ENCODE measurements at regions not wholly inside any gene's neighbourhood (a gene's known extent, or its start where the extent isn't known, plus 50 kb on each side); places are given as distances from the start of the nearest gene placed in this dataset.
A peak's percentile ranks its signal among the peaks of the same experiment; 100 is the strongest.
"Not testable (repeated sequence)": the region's sequence is repeated elsewhere in the genome, so short reads cannot be mapped to it uniquely, and the experiment has no call there.

GRCh38 chr3:177338697-177339219, 141.5 kb upstream of the TBL1XR1 start:
- H3K4me1 ChIP-seq (ENCODE audit: control insufficient read depth in 1 of 2, insufficient read depth in 1 of 2, low read depth in 1 of 2, low read length in 1 of 2): peaks cover 64 to 77% of the 10 kb centered on the region in 2 experiments
- TF ChIP-seq CTCF (IDR thresholded peaks at IDR 0.05): peak; percentile 31
- no peaks in the 10 kb centered on the region for H3K9me3 ChIP-seq
- H3K27me3 ChIP-seq: no peaks in the 10 kb centered on the region
- H3K27ac ChIP-seq: peak overlapping the region; percentile 86
- H3K4me3 ChIP-seq (ENCODE audit: low read depth in 1 of 2, low read length in 1 of 2): peak overlapping the region in 1 of 2 experiments; percentile 53
- H3K36me3 ChIP-seq: no peaks in the 10 kb centered on the region

DNA sequence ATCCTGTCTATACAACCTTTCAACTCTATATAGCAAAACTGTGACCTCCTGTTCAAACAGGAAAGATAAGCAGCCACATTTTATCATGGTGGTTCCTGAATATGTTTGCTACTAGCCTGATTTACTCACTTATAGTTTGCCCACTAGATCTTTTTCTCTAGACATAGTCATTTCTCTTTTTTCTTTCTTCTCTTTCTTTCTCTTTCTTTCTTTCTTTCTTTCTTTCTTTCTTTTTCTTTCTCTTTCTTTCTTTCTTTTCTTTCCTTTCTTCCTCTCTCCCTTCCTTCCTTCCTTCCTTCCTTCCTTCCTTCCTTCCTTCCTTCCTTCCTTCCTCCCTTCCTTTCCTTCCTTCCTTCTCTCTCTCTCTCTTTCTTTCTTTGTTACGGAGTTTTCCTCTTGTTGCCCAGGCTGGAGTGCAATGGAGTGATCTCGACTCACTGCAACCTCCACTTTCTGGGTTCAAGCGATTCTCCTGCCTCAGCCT, 142.0 kb upstream of the TBL1XR1 start:
- H3K9me3 ChIP-seq: not testable (repeated sequence)
- H3K27ac ChIP-seq: peak overlapping the region; percentile 86
- H3K4me1 ChIP-seq (ENCODE audit: control insufficient read depth in 1 of 2, insufficient read depth in 1 of 2, low read depth in 1 of 2, low read length in 1 of 2): peaks cover 59 to 72% of the 10 kb centered on the region in 2 experiments

DNA sequence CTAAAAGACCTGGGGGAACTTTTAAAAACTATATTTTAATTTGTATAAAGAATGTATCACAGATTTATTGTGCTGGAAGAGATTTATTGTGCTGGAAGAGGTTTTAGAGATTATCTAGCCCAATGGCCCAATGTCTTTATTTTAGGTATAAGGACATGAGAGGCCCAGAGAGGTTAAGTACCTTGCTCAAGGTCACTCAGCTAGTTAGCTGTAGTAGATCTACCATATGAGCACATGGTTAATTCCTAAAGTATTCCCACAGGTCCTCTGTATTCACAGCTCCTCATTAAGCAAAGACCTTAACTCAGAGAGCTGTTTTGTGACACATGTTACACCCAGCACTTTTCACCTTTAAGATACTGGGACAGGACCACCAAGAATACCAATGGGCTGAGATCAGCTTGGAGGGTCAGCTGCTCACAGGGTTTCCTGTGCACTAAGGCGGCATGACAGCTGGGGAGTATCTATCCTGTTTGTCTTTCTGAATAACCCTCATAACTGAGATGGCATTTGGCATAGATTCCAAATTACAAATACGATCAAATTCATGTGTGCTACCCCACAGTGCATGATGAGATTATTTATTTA, 143.1 kb upstream of the TBL1XR1 start:
- Histone ChIP-seq H3K36me3 (no peaks in the 10 kb centered on the region), H3K27me3 (no peaks in the 10 kb centered on the region), H3K27ac (peak overlapping the region; percentile 86), H3K4me3 (ENCODE audit: low read depth in 1 of 2, low read length in 1 of 2) (no peak overlapping the region), H3K4me1 (ENCODE audit: control insufficient read depth in 1 of 2, insufficient read depth in 1 of 2, low read depth in 1 of 2, low read length in 1 of 2) (peaks cover 58 to 71% of the 10 kb centered on the region in 2 experiments), H3K9me3 (no peaks in the 10 kb centered on the region)
- no peak for TF ChIP-seq CTCF (IDR thresholded peaks at IDR 0.05)

More for the DNA sequence above, 142.0 kb upstream of the TBL1XR1 start:
- peak overlapping the region in 1 of 2 experiments; percentile 53 for H3K4me3 ChIP-seq (ENCODE audit: low read depth in 1 of 2, low read length in 1 of 2)
- not testable (repeated sequence) for H3K27me3 ChIP-seq, H3K36me3 ChIP-seq

DNA sequence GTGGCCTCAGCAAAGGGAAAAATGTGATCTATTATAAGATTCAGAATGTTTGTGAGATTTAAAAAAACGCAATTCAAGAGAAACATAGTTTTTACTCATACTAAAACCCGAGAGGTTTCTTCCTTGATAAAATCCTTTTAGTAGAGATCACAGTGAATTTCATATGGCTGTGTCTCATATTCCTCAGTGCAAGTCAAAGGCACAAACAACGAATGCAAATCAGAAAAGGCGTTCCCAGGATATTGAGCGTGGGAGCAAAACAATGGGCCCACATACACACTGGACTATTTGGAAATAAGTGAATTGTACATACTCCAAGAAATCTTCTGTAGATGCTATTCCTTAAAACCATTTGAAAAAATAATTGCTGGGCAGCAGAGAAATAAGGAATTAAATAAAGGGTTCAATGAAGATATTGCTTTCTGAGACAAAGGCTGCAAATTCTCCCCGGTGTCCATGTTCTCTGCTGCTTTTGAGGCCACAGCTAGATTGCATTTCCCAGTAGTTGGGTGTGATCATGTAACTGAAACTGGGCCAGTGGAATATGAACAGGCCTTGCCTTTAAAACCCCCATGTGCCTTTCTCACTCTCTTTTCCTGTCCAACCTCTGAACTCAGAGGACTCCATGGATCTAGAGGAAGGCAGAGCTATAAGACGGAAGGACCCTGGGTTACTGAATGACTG, 144.6 kb upstream of the TBL1XR1 start:
- H3K36me3 ChIP-seq: no peaks in the 10 kb centered on the region
- no peaks in the 10 kb centered on the region for H3K9me3 ChIP-seq
- no peaks in the 10 kb centered on the region for H3K27me3 ChIP-seq
- TF ChIP-seq CTCF (IDR thresholded peaks at IDR 0.05): no peak
- no peak overlapping the region for H3K27ac ChIP-seq
- no peak overlapping the region for H3K4me3 ChIP-seq (ENCODE audit: low read depth in 1 of 2, low read length in 1 of 2)
- peaks cover 56 to 69% of the 10 kb centered on the region in 2 experiments for H3K4me1 ChIP-seq (ENCODE audit: control insufficient read depth in 1 of 2, insufficient read depth in 1 of 2, low read depth in 1 of 2, low read length in 1 of 2)

- no peak overlapping the region for H3K27ac ChIP-seq
- no peaks in the 10 kb centered on the region for H3K9me3 ChIP-seq
- no peak for TF ChIP-seq CTCF (IDR thresholded peaks at IDR 0.05)
- H3K4me3 ChIP-seq (ENCODE audit: low read depth in 1 of 2, low read length in 1 of 2): no peak overlapping the region
- no peaks in the 10 kb centered on the region for H3K27me3 ChIP-seq
- H3K36me3 ChIP-seq: no peaks in the 10 kb centered on the region
- H3K4me1 ChIP-seq (ENCODE audit: control insufficient read depth in 1 of 2, insufficient read depth in 1 of 2, low read depth in 1 of 2, low read length in 1 of 2): peaks cover 43 to 56% of the 10 kb centered on the region in 2 experiments
Measured at GRCh38 chr3:177343122-177343625, 145.9 kb upstream of the TBL1XR1 start.
